Endodermal cell (in vitro differentiated cells): ENCODE measurements at regions not wholly inside any gene's neighbourhood (a gene's known extent, or its start where the extent isn't known, plus 50 kb on each side); places are given as distances from the start of the nearest gene placed in this dataset.

ENCODE experiments used
- DNase-seq: peaks from one replicate; pipeline ENCODE4 v3.0.0-alpha.2; 2017
- H3K27ac ChIP-seq: 2 replicates; pipeline ENCODE4 v1.5.1; 2013; ENCODE audit warnings: mild to moderate bottlenecking, low read depth, low read length, moderate library complexity
- H3K27me3 ChIP-seq: 2 replicates; pipeline ENCODE4 v1.6.1; 2013; ENCODE audit warnings: mild to moderate bottlenecking, low read length, moderate library complexity; ENCODE audit not compliant: insufficient read depth, control insufficient read depth, poor library complexity, severe bottlenecking
- H3K36me3 ChIP-seq: 2 replicates; pipeline ENCODE4 v1.7.0; 2013; ENCODE audit warnings: mild to moderate bottlenecking, low read length, moderate library complexity; ENCODE audit not compliant: control insufficient read depth, insufficient read depth
- H3K4me1 ChIP-seq: one replicate; pipeline ENCODE4 v1.7.0; 2013; ENCODE audit warnings: low read length; ENCODE audit not compliant: control insufficient read depth, insufficient read depth
- H3K4me3 ChIP-seq: 2 replicates; pipeline ENCODE4 v1.5.1; 2013; ENCODE audit warnings: mild to moderate bottlenecking, low read length, moderate library complexity
- H3K9ac ChIP-seq: 2 replicates; pipeline ENCODE4 v1.6.1; 2013; ENCODE audit warnings: mild to moderate bottlenecking, low read length, moderate library complexity; ENCODE audit not compliant: poor library complexity, severe bottlenecking; ENCODE audit errors: extremely low read depth
- H3K9me3 ChIP-seq: 2 replicates; pipeline ENCODE4 v1.6.1; 2013; ENCODE audit warnings: mild to moderate bottlenecking, low read length, moderate library complexity; ENCODE audit not compliant: control insufficient read depth
- H3K27ac Mint-ChIP-seq: 2 replicates; pipeline ENCODE4 v1.8.0; 2020; ENCODE audit warnings: mixed read lengths
- H3K27me3 Mint-ChIP-seq: 2 replicates; pipeline ENCODE4 v1.8.0; 2021; ENCODE audit warnings: mild to moderate bottlenecking, mixed read lengths; ENCODE audit not compliant: insufficient read depth
- H3K36me3 Mint-ChIP-seq: 2 replicates; pipeline ENCODE4 v1.8.0; 2020; ENCODE audit warnings: low read depth, mixed read lengths
- H3K4me1 Mint-ChIP-seq: 2 replicates; pipeline ENCODE4 v1.8.0; 2020; ENCODE audit warnings: mixed read lengths
- H3K4me3 Mint-ChIP-seq: 2 replicates; pipeline ENCODE4 v1.8.0; 2020; ENCODE audit warnings: mild to moderate bottlenecking, moderate library complexity, mixed read lengths
- H3K9me3 Mint-ChIP-seq: 2 replicates; pipeline ENCODE4 v1.8.0; 2020; ENCODE audit warnings: mild to moderate bottlenecking, mixed read lengths
- WGBS, 2 experiments: methylation state at CpG; one replicate each; pipeline versions ENCODE4 v1.1.5 to v1.1.7; 2013; ENCODE audit warnings: missing lambda C conversion rate in 2 of 2, mixed read lengths in 1 of 2; ENCODE audit not compliant: insufficient coverage in 1 of 2, insufficient read length in 1 of 2; 5-methylcytosine and 5-hydroxymethylcytosine counted together
- TF ChIP-seq, protein P1 (sequence below): fragments of 200-600 bp; sonication (generic); conservative IDR thresholded peaks from 2 replicates; pipeline ENCODE4 v1.5.0; 2021; ENCODE audit warnings: antibody characterized with exemption, mild to moderate bottlenecking

DNA sequence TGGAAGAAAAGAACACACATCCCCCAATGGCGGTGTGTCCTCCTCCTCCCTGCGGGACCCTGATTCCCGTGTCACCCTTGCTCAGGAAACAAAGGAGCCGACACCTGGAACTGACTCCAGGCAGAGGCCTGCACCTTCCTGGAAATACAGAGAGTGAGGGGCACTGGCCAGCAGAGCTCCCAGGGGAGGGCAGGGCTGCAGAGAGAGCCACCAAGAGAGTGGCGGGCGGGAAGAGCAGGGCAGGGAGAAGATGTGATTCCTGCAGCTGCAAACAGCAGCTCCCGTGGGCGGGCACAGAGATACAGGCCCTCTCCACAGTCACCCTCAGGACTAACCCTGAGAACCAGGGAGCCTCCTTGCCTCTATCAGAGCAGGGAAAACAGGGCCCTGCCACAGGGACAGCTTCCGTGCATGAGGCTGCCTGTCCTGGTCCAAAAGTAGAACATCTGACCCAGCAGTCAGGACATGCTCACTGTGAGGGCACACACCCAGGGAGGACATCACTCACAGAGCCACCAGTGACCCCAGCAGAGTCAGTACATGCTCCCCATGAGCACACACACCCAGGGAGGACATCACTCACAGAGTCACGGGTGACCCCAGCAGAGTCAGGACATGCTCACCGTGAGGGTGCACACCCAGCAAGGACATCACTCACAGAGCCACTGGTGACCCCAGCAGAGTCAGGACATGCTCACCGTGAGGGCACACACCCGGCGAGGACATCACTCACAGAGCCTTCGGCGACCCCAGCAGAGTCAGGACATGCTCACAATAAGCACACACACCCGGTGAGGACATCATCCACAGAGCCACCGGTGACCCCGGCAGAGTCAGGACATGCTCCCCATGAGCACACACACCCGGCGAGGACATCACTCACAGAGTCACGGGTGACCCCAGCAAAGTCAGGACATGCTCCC lies 193.1 kb downstream of the DLL1 start:
- Mint-ChIP-seq H3K27ac (no peak overlapping the region), H3K4me3 (no peak overlapping the region), H3K9me3 (peaks cover 10% of the 10 kb centered on the region), H3K4me1 (peaks cover 1% of the 10 kb centered on the region), H3K27me3 (no peaks in the 10 kb centered on the region), H3K36me3 (no peaks in the 10 kb centered on the region)
- no peaks in the 10 kb centered on the region for H3K4me1 ChIP-seq
- H3K9ac ChIP-seq, result no peak overlapping the region
- peak; percentile 19 for DNase-seq
- H3K4me3 ChIP-seq, result no peak overlapping the region
- TF ChIP-seq, protein P1, sequence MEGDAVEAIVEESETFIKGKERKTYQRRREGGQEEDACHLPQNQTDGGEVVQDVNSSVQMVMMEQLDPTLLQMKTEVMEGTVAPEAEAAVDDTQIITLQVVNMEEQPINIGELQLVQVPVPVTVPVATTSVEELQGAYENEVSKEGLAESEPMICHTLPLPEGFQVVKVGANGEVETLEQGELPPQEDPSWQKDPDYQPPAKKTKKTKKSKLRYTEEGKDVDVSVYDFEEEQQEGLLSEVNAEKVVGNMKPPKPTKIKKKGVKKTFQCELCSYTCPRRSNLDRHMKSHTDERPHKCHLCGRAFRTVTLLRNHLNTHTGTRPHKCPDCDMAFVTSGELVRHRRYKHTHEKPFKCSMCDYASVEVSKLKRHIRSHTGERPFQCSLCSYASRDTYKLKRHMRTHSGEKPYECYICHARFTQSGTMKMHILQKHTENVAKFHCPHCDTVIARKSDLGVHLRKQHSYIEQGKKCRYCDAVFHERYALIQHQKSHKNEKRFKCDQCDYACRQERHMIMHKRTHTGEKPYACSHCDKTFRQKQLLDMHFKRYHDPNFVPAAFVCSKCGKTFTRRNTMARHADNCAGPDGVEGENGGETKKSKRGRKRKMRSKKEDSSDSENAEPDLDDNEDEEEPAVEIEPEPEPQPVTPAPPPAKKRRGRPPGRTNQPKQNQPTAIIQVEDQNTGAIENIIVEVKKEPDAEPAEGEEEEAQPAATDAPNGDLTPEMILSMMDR, result no peak
- no peaks in the 10 kb centered on the region for H3K27me3 ChIP-seq
- H3K36me3 ChIP-seq, result no peaks in the 10 kb centered on the region
- WGBS, 2 experiments, result 83 to 90% methylated on average over 13 to 22 of the region's 22 CpGs
- H3K27ac ChIP-seq, result no peak overlapping the region
- H3K9me3 ChIP-seq, result no peaks in the 10 kb centered on the region

DNA sequence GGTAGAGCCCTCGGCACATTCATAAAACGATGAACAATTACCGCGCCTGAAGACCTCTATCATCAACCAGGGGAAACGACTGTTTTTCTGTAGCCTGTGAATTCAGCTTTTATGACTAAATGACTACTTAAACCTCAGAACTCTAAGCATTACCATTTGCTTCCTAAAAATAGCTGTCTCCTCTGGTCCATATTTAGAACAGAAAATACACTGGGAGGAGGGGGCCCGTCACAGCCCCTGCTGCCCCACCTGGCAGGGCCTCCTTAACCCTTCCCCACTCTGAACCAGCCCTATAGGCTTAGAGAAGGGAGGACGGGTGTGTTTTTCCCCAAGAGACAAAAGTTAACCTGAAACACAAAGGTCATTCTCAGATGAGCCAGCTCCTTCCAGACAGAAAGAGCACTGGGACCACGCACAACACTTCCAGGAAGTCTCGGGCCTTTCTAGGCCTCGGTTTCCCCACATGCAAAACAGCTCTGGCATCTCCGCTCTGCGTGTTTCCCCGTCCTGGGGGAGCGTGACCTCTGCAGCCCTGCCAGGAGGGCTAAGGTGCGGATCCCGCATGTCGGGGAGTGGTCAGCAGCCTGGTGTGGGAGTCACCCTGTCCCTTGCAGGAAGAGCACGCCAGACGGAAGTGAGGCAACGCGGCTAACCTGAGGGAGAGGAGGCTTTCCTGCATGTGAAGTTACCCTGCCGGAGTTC lies 193.9 kb downstream of the DLL1 start:
- H3K27me3 Mint-ChIP-seq, result no peaks in the 10 kb centered on the region
- no peaks in the 10 kb centered on the region for H3K4me1 Mint-ChIP-seq
- peak overlapping the region; percentile 11 for H3K27ac Mint-ChIP-seq
- peaks cover 10% of the 10 kb centered on the region for H3K9me3 Mint-ChIP-seq
- H3K36me3 ChIP-seq, result no peaks in the 10 kb centered on the region
- WGBS, 2 experiments, result 87 to 95% methylated on average over 15 to 22 of the region's 22 CpGs
- H3K9ac ChIP-seq, result no peak overlapping the region
- no peaks in the 10 kb centered on the region for H3K9me3 ChIP-seq
- no peak overlapping the region for H3K4me3 ChIP-seq
- no peak overlapping the region for H3K4me3 Mint-ChIP-seq
- H3K27ac ChIP-seq, result peak overlapping the region; percentile 63
- TF ChIP-seq, protein P1, result no peak
- no peaks in the 10 kb centered on the region for H3K27me3 ChIP-seq
- no peaks in the 10 kb centered on the region for H3K36me3 Mint-ChIP-seq
- no peaks in the 10 kb centered on the region for H3K4me1 ChIP-seq
- peak; percentile 40 for DNase-seq

GRCh38 chr6:170096191-170096802 lies 194.6 kb downstream of the DLL1 start:
- Mint-ChIP-seq H3K27me3 (no peaks in the 10 kb centered on the region), H3K9me3 (peaks cover 10% of the 10 kb centered on the region), H3K27ac (peak overlapping the region; percentile 11), H3K4me1 (no peaks in the 10 kb centered on the region), H3K36me3 (no peaks in the 10 kb centered on the region), H3K4me3 (no peak overlapping the region)
- DNase-seq, result peak; percentile 51
- WGBS, 2 experiments, result 92 to 95% methylated on average over 12 to 23 of the region's 23 CpGs
- Histone ChIP-seq H3K27me3 (no peaks in the 10 kb centered on the region), H3K9ac (no peak overlapping the region), H3K36me3 (no peaks in the 10 kb centered on the region), H3K4me3 (no peak overlapping the region), H3K4me1 (no peaks in the 10 kb centered on the region), H3K27ac (peak overlapping the region; percentile 63), H3K9me3 (no peaks in the 10 kb centered on the region)
- TF ChIP-seq, protein P1, result no peak
